Prostate gland (tissue), 2 donors: ENCODE measurements at regions not wholly inside any gene's neighbourhood (a gene's known extent, or its start where the extent isn't known, plus 50 kb on each side); places are given as distances from the start of the nearest gene placed in this dataset.
"Not testable (repeated sequence)": the region's sequence is repeated elsewhere in the genome, so short reads cannot be mapped to it uniquely, and the experiment has no call there.

Experiments used
- DNase-seq: peaks from one replicate; pipeline ENCODE4 v3.0.0-alpha.2; 2019; ENCODE audit warnings: low spot score
- H3K27ac ChIP-seq, 2 donors: fragments of 200-600 bp; sonication (generic); 2 replicates each; pipeline ENCODE4 v1.5.1; 2017 to 2019
- H3K27me3 ChIP-seq: fragments of 200-600 bp; sonication (generic); replicated peaks from 2 replicates; pipeline ENCODE4 v1.5.1; 2019; ENCODE audit not compliant: insufficient read depth
- H3K36me3 ChIP-seq, 2 donors: fragments of 200-600 bp; sonication (generic); 1 replicate in 1 of 2; 2 replicates in 1 of 2; pipeline versions ENCODE4 v1.5.1 to v1.8.1; 2017 to 2019
- H3K4me1 ChIP-seq: fragments of 200-600 bp; sonication (generic); replicated peaks from 2 replicates; pipeline ENCODE4 v1.5.1; 2019
- H3K4me3 ChIP-seq, 2 donors: fragments of 200-600 bp; sonication (generic); 2 replicates each; pipeline ENCODE4 v1.5.1; 2017 to 2019
- H3K9me3 ChIP-seq: fragments of 200-600 bp; sonication (generic); 2 replicates; pipeline ENCODE4 v1.5.1; 2017
- CTCF ChIP-seq, 4 experiments: fragments of 200-600 bp in 2 of 4; fragments of 450-650 bp in 2 of 4; sonication (generic) in 2 of 4; IDR thresholded peaks; 1 replicate in 3 of 4; 2 replicates in 1 of 4; pipeline ENCODE4 v1.5.1; 2016 to 2019; ENCODE audit warnings: antibody characterized with exemption in 4 of 4, mild to moderate bottlenecking in 2 of 4, moderate library complexity in 2 of 4
- POLR2A ChIP-seq: fragments of 450-650 bp; IDR thresholded peaks from one replicate; pipeline ENCODE4 v1.6.1; 2016; ENCODE audit warnings: antibody characterized with exemption, mild to moderate bottlenecking
- POLR2AphosphoS5 ChIP-seq: sonication (generic); formaldehyde crosslinking; IDR thresholded peaks from one replicate; pipeline ENCODE4 v1.6.1; 2017; ENCODE audit warnings: antibody characterized with exemption
- WGBS: methylation state at CpG from one replicate; pipeline ENCODE4 v1.1.5; 2018; 5-methylcytosine and 5-hydroxymethylcytosine counted together
- intact Hi-C: fragments of 100-400 bp; cut with DNase I; formaldehyde crosslinking; loops from one replicate; pipeline ENCODE4 v1.14.2; 2022

- WGBS = 50% methylated on average over 2 of the region's 2 CpGs
- no peaks in the 10 kb centered on the region for H3K4me1 ChIP-seq
- TF ChIP-seq CTCF (IDR thresholded peaks at IDR 0.05) (no peak), POLR2A (no peak), POLR2AphosphoS5 (no peak)
These were observed 429.8 kb downstream of the TOX3 start for GRCh38 chr16:52117171-52117570.

GRCh38 chr16:52114379-52114778 is 432.6 kb downstream of the TOX3 start:
- no peak overlapping the region for H3K27ac ChIP-seq
- no peak overlapping the region for H3K4me3 ChIP-seq
- H3K36me3 ChIP-seq = no peaks in the 10 kb centered on the region
- H3K4me1 ChIP-seq = no peaks in the 10 kb centered on the region
- H3K27me3 ChIP-seq = no peaks in the 10 kb centered on the region
- no peak for DNase-seq
- TF ChIP-seq POLR2AphosphoS5 (no peak), CTCF (IDR thresholded peaks at IDR 0.05) (peak in 1 of 4 experiments; percentile 13)
- no peaks in the 10 kb centered on the region for H3K9me3 ChIP-seq
- intact Hi-C loops = no loop called here
- WGBS = 30% methylated on average over 4 of the region's 4 CpGs

More at GRCh38 chr16:52117171-52117570, 429.8 kb downstream of the TOX3 start:
- Histone ChIP-seq H3K4me3 (no peak overlapping the region), H3K36me3 (no peaks in the 10 kb centered on the region), H3K9me3 (no peaks in the 10 kb centered on the region), H3K27ac (no peak overlapping the region), H3K27me3 (no peaks in the 10 kb centered on the region)
- intact Hi-C loops = no loop called here
- no peak for DNase-seq

GRCh38 chr16:52113533-52114183 is 433.3 kb downstream of the TOX3 start:
- H3K27ac ChIP-seq = no peak overlapping the region
- no peak overlapping the region for H3K4me3 ChIP-seq
- H3K4me1 ChIP-seq = no peaks in the 10 kb centered on the region
- WGBS = 85% methylated on average over 2 of the region's 2 CpGs
- H3K27me3 ChIP-seq = no peaks in the 10 kb centered on the region
- no peaks in the 10 kb centered on the region for H3K36me3 ChIP-seq
- intact Hi-C loops = no loop called here
- DNase-seq = no peak
- TF ChIP-seq CTCF (IDR thresholded peaks at IDR 0.05) = no peak
- no peaks in the 10 kb centered on the region for H3K9me3 ChIP-seq

- WGBS = 97% methylated on average over 4 of the region's 4 CpGs
- H3K27me3 ChIP-seq, H3K4me3 ChIP-seq, H3K27ac ChIP-seq, DNase-seq, intact Hi-C loops, H3K9me3 ChIP-seq, H3K36me3 ChIP-seq, H3K4me1 ChIP-seq: not testable (repeated sequence)
These were observed 441.9 kb downstream of the TOX3 start for GRCh38 chr16:52104993-52105392.

- 46% methylated on average over 1 of the region's 1 CpG for WGBS
- intact Hi-C loops = no loop called here
- H3K4me1 ChIP-seq = no peaks in the 10 kb centered on the region
- H3K27me3 ChIP-seq = no peaks in the 10 kb centered on the region
- DNase-seq = no peak
- no peak overlapping the region for H3K4me3 ChIP-seq
- TF ChIP-seq POLR2AphosphoS5 (no peak), CTCF (IDR thresholded peaks at IDR 0.05) (no peak), POLR2A (no peak)
- H3K9me3 ChIP-seq = no peaks in the 10 kb centered on the region
- H3K36me3 ChIP-seq = no peaks in the 10 kb centered on the region
- H3K27ac ChIP-seq = no peak overlapping the region
These were observed 443.2 kb downstream of the TOX3 start for GRCh38 chr16:52103791-52104190.
